ENCODE measurements at regions not wholly inside any gene's neighbourhood (a gene's known extent, or its start where the extent isn't known, plus 50 kb on each side); places are given as distances from the start of the nearest gene placed in this dataset.

DNA sequence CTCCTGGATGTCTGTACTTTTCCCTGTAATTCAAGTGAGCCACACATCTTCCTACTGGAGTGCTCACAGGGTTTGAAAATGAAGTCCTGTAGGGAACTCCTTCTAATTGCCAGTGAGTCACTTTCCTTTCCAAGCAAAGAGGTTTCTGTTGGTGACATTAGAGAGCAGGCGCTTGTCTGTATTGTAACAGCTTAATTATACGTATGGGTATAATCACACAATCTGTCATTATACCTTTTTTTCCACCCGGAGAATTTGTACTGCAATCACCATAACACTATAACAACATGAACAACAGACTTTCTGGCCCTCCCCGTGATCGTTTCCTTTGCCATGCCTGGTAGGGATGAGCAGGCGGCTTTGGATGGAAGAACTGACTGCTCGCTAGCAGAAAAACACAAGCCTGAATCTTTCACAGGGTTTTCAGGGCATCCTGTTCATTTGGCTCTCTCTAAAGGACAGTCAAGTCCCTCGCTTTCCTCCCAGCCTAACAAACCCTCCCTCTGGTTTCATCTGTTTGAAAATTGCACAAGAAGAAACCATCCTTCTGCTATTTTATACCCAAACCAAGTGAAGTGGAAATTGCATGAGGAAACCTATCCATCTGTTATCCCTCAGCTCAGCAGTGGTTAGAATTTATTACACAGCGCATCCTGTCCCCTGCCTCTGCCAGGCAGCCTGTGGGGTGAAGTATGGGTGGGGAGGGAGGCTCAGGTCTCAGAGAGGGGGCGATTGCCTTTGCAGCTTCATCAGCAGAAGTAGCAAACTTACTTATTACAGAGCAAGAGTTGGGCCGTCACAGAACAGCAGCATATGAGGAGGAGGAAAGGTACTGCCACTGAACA lies 307.0 kb upstream of the TLE4 start:
- TF ChIP-seq, protein P1, sequence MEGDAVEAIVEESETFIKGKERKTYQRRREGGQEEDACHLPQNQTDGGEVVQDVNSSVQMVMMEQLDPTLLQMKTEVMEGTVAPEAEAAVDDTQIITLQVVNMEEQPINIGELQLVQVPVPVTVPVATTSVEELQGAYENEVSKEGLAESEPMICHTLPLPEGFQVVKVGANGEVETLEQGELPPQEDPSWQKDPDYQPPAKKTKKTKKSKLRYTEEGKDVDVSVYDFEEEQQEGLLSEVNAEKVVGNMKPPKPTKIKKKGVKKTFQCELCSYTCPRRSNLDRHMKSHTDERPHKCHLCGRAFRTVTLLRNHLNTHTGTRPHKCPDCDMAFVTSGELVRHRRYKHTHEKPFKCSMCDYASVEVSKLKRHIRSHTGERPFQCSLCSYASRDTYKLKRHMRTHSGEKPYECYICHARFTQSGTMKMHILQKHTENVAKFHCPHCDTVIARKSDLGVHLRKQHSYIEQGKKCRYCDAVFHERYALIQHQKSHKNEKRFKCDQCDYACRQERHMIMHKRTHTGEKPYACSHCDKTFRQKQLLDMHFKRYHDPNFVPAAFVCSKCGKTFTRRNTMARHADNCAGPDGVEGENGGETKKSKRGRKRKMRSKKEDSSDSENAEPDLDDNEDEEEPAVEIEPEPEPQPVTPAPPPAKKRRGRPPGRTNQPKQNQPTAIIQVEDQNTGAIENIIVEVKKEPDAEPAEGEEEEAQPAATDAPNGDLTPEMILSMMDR (IDR thresholded peaks at IDR 0.05) = no peak
- intact Hi-C loops (cut with DNase I) = no loop called here

GRCh38 chr9:79266986-79267385 lies 304.8 kb upstream of the TLE4 start:
- H3K27me3 ChIP-seq = no peaks in the 10 kb centered on the region
- ATAC-seq = no peak
- H3K36me3 ChIP-seq = no peaks in the 10 kb centered on the region
- intact Hi-C loops (cut with DNase I) = no loop called here
- FAIRE-seq = no peak
- H3K4me3 ChIP-seq = no peak overlapping the region
- no peaks in the 10 kb centered on the region for H3K9me3 ChIP-seq
- TF ChIP-seq, protein P1 (IDR thresholded peaks at IDR 0.05) = no peak
- no peaks in the 10 kb centered on the region for H3K4me1 ChIP-seq
- no peak overlapping the region for H3K27ac ChIP-seq
- DNase-seq = no peak

More for the DNA sequence above, 307.0 kb upstream of the TLE4 start:
- 56 to 66% methylated on average over 11 of the region's 11 CpGs for WGBS, 2 donors
- no peak for FAIRE-seq
- Histone ChIP-seq H3K4me3 (no peak overlapping the region), H3K36me3 (no peaks in the 10 kb centered on the region), H3K4me1 (no peaks in the 10 kb centered on the region), H3K9me3 (no peaks in the 10 kb centered on the region), H3K27me3 (no peaks in the 10 kb centered on the region), H3K27ac (no peak overlapping the region)
- DNase-seq = no peak
- ATAC-seq = no peak

DNA sequence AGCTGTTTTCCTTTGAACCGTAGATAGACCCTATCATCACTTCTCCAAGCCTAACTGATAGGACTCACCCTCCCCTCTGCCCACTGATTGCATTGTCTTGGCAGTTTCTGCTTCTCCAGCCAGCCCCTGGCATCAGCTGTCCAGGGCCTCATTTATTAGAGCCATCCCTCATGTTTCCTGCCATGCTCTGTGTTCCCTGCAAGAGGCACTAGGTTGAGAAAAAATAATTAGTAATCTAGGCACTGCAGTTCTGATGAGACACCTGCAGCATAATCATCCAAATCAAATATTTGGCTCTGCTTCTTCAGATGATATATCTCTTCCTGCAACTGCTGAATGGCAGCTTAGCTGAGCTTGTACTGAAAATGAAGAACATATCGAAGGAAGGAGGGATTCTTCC lies 303.0 kb upstream of the TLE4 start:
- intact Hi-C loops (cut with DNase I) = no loop called here
- Histone ChIP-seq H3K27me3 (no peaks in the 10 kb centered on the region), H3K4me1 (no peaks in the 10 kb centered on the region), H3K27ac (no peak overlapping the region), H3K4me3 (no peak overlapping the region), H3K9me3 (no peaks in the 10 kb centered on the region), H3K36me3 (no peaks in the 10 kb centered on the region)
- ATAC-seq (no peak), FAIRE-seq (no peak), DNase-seq (no peak)
- WGBS, 2 donors = 62 to 64% methylated on average over 2 of the region's 2 CpGs
- TF ChIP-seq, protein P1 (IDR thresholded peaks at IDR 0.05) = no peak

GRCh38 chr9:79273311-79273710 lies 298.5 kb upstream of the TLE4 start:
- H3K4me1 ChIP-seq = no peaks in the 10 kb centered on the region
- no peak for DNase-seq
- 82 to 87% methylated on average over 3 of the region's 3 CpGs for WGBS, 2 donors
- no peak overlapping the region for H3K4me3 ChIP-seq
- H3K9me3 ChIP-seq = no peaks in the 10 kb centered on the region
- no peak for ATAC-seq
- TF ChIP-seq, protein P1 (IDR thresholded peaks at IDR 0.05) = no peak
- no peak overlapping the region for H3K27ac ChIP-seq
- intact Hi-C loops (cut with DNase I) = no loop called here
- no peaks in the 10 kb centered on the region for H3K27me3 ChIP-seq
- no peak for FAIRE-seq
- no peaks in the 10 kb centered on the region for H3K36me3 ChIP-seq

GRCh38 chr9:79279356-79279755 lies 292.4 kb upstream of the TLE4 start:
- Histone ChIP-seq H3K36me3 (no peaks in the 10 kb centered on the region), H3K4me3 (no peak overlapping the region), H3K4me1 (no peaks in the 10 kb centered on the region), H3K9me3 (no peaks in the 10 kb centered on the region), H3K27me3 (peaks cover 0 to 5% (median 0%) of the 10 kb centered on the region in 4 donors), H3K27ac (no peak overlapping the region)
- no peak for FAIRE-seq
- no peak for DNase-seq
- ATAC-seq = no peak
- intact Hi-C loops (cut with DNase I) = no loop called here
- WGBS, 2 donors = 38 to 53% methylated on average over 1 of the region's 1 CpG
- TF ChIP-seq, protein P1 (IDR thresholded peaks at IDR 0.05) = no peak

Measured in pancreas (tissue), 10 donors.